Astrocyte of the hippocampus (primary cell): ENCODE measurements at regions not wholly inside any gene's neighbourhood (a gene's known extent, or its start where the extent isn't known, plus 50 kb on each side); places are given as distances from the start of the nearest gene placed in this dataset.
"Not testable (repeated sequence)": the region's sequence is repeated elsewhere in the genome, so short reads cannot be mapped to it uniquely, and the experiment has no call there.

Source experiments
- DNase-seq: peaks from one replicate; pipeline ENCODE4 v3.0.0; 2011; ENCODE audit warnings: low read depth, low spot score

DNA sequence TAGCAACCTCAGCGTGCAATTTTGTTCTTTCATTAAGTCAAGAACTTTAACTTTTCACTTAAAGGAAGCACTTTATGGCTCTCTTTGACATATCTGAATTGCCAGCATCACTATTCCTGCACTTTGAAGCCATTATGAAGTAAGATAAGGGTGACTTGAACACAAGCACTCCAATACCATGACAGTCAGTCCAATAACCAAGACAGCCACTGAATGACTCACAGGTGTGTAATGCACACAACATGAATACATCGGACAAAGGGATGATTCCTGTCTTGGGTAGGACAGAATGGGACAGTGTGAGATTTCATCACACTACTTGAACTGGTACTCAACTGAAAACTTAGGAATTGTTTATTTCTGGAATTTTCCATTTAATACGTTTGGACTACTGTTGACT, 233.7 kb upstream of the IPO5 start:
- DNase-seq: no peak

DNA sequence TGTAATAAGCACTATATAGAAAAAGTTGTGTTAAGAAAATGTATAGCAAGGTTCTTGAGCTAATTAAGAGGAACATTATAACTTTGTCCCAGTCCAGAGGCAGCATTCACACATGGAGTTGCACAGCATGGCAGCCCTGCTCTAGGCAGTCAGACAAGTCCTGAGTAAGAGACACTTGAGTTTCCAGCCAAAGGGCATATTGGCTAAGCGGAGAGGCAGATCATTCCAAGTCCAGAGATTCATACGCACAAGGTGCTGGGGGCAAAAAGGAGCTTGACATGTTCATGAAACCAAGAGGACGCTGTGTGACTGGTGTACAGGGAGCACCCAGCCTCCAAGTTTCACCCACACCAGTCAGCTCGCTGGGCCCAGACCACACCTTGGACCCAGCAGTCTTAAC, 232.6 kb upstream of the IPO5 start:
- DNase-seq: no peak

DNA sequence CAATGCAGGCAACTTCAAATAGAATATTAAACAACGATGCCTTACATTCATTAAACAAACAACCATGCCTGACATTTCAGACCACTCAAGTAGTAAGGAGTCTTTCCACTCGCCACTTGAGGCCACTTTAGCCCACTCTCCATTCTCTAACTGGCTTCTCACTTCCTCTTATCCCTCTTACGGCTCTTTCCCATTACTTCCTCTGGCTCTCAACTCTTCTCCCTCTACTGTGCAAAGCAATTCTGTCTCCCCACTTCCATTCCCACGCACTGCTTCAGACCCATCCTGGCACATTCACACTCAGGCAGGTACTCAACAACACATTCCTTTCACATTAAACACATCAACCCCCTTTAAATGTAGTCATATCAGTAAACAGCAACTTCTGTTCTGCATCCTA, 229.8 kb upstream of the IPO5 start:
- DNase-seq: peak; percentile 11

DNA sequence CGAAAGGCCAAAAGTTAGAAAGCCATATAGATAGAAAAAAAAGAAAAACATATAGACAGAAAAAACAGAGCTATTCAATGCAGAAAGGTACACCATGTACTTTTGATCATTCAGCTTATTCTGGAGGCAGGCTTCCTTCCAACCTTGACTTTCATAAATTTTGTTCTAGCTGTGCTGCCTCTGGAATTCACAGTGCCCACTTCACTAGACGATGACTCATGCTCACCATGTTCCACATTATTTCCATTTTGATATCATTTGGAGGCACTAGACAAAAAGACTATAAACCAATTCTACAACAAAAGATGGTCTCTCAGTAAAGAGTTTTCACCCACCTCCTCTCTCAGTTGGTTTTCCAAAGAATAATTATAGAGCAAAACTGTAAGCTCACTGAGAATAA, 229.0 kb upstream of the IPO5 start:
- peak; percentile 65 for DNase-seq

DNA sequence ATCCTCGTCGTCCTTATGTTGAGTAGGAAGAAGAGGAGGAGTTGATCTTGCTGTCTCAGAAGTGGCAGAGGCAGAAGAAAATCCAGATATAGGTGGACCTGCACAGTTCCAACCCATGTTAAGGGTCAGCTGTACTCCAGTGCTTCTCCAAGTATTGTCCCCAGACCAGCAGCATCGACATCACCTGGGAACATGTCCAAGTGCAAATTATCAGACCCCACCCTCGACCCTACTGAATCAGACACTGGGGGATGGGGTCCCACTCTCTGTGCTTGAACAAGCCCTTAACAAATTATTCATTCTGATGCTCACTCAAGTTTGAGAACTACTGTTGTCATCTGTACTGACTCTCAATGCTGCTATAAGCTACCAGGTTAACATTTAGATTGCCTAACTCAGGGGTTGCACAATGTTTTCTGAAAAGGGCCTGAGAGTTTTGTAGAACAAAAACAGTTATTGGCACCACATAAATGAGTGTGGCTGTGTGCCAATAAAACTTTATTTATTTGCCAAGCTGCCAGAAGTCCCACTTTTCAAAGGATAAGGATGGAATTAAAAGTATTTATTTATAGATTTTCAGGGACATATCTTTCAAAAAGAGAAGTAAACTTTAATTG, 226.7 kb upstream of the IPO5 start:
- peak; percentile 43 for DNase-seq

DNA sequence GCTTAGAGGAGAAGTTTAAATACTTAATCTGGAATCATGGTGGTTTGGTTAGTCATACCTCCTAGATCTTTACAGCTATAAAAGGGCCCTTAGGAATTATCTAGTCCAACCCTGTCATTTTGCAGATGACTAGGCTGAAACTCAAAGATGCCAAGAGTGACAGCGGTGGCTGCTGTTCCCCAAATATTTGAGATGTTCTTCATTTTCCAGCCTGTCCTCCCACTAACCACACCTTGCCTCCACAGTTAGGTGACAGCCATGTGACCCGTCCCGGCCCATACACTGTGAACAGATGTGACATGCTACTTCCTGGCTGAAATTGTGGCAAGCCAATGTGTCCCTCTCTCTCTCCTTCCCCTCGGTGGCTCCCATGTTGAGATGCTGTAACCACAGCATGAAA, 225.5 kb upstream of the IPO5 start:
- no peak for DNase-seq

DNA sequence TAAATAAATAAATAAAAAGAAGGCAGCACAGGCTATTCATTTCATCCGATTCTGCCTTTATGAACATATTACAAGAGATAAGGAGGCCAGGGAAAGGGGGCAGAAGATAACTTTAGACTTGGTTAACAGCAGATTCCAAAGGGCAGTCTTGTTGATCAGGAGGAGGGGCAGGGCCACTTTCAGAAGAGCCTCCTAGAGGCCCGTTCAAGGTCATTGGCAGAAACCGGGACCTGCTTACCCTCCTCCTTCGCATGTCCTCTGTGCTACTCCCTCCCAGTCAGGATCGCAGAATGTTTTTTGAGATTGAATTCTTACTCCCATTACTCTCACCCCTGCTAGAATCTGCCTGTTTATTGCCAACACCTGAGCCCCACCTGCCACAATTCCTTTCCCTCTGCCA, 217.0 kb upstream of the IPO5 start:
- no peak for DNase-seq

DNA sequence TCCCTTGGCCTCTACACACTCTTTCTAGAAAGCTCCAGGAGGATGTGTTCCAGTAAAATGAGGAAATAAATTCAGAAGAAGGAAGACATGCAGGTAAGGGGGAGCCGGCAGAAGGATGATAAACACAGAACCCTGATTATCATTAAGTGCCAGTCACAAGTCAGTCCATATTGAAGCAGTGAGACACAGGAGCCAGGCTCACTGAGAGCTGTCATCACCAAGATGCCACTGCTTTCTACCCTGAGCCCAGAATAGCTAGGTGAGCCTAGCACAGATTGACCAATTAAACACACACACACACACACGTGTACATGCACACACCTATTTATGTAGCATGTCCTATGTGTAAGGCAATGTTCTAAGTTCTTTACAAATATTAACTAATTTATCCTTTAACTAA, 211.4 kb upstream of the IPO5 start:
- DNase-seq: no peak

DNA sequence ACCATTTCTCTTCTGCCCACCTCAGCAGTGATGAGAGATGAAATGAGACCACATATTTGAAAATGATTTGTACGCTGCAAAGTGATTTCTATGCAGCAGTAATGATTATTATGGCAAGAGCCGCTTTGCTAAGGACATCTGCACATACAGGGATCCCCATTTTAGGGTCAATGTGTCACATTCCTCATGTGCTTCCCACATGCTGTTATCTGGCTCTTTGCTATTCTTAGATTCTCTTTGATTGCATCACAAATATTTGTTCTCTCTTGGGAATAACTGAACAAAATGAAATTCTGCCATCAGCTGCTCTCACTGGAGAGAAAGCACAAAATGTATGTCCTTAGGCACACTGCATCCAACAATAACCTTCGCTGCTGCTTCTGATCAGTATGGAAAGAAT, 209.5 kb upstream of the IPO5 start:
- no peak for DNase-seq

DNA sequence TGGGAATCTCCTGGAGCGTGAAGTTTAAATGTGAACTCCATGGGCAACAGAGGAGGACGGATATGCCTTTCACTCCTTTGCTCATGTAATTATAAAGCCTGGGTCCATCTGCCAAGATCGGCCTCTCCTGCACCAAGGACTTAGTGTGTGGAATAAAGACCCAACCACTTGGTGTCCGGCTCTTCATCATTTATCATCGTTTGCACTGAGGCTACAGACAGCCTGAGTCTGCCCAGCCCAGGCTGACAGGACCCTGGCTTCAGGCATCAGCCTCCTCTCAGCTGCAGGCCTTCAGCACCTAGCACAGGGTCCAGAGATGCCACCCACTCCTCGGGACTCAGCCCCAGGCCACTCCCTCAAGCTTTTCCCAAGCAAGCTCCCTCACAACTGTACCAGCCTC, 206.8 kb upstream of the IPO5 start:
- DNase-seq: no peak

DNA sequence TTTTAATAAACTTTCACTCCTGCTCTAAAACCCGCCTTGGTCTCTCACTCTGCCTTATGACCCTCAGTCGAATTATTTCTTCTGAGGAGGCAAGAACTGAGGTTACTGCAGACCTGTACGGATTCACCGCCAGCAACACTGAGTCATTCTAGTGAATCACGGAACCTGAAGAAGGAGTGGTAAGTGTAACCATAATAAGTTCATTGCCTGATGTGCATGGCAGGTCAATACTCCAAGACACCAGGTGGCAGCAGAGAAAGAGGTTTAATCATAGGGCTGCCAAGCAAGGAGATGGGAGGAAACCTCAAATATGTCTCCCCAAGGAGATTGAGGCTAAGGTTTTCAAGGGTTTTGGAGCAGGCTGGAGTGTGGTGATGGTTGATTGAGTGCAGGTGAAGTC, 204.3 kb upstream of the IPO5 start:
- DNase-seq: no peak

DNA sequence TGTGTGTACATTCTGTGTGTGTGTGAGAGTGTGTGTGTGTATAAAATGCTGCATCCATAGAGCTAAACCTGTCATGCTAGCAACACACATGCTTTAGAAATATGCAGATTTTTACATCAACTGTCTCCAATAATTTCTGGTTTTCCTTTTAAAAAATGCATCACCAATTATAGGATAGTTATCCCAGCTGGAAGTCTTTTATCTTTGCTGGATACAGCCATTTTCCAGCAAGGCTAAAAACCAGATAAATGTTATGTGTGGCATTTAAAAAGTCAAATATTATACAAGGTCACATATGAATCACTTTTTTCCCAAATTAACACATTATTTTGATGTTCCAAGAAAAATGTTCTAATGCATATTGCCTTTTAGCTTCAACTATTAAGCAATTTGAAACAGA, 202.0 kb upstream of the IPO5 start:
- no peak for DNase-seq

DNA sequence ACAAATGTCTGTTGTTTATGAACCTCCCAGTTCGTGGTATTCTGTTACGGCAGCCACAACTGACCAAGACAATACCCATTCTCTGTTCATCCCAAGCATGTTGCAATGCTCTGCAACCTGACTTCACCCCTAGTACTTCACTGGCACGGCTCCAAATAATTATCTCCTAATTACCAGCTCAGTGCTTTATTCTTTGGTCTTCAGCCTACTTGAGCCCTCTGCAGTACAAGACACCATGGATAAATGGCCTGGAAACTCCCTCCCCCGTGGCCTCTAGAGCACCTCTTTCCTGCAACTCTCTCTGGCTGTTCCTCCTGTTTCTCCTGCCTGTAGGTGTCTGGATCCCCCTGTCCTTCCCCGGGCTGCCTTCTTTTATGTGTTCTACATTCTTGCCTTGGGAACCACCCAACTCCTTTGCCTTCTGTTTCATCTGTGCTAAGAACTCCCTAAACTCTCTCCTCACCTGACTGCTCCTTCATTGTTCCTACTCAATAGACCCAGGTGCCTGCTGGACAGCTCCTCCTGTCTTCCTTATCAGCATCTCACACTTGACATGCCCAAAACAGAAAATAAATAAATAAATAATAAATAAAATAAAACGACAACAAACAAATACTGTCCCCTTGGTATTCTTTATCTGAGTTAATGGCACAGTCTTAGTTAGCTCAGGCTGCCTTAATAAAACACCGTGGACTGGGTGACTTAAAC, 200.4 kb upstream of the IPO5 start:
- DNase-seq: no peak

DNA sequence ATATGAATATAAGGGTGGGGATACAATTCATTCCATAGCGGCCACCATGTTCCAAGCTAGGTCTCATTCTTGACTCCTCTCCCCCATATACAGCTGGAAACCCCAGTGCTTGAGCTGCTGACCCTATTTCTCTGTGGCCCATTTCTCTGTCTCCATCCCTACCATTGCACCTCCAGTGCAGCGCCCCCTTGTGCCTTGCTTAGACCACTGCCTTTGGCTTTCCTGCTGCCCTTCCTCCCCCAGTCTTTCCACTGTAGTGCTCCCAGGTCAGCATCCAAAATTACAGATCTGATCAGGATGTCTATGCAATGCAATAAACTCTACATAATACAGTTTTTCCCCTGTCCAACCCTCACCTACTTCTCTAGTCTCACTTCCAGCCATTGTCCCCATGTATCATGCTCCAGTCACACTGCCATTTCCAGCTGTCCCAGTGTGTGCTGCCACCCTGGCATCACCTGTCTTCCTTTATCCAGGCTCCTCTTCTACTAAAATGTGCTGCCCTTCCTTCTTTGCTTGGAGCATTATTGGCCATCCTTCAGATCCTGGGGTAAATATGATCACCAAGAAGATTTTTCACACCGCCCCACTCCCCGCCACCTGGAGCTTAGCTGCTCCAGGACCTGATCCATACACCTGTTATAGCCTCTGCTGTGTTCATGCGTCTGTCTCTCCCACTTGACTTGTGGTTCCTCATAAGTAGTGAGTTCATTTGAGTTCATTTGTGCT, 199.4 kb upstream of the IPO5 start:
- no peak for DNase-seq

DNA sequence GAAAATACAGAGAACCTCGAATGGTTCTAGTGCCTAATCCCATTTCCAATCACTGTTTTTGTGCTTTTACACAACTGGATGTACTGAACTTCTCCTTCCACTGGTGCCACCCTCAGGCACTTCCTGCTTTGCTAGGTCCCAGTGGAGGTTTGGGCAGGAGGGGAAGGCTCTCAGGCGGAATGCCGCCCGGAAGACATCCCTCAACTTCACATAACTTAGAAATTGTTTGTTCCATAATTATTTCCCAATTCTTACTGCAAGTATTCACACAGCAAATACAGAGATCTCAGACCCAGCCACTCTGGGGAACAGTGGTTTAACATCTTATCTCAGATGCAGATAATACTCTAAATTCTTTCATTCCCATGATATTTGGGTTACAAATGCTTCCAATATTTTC, 195.7 kb upstream of the IPO5 start:
- no peak for DNase-seq

DNA sequence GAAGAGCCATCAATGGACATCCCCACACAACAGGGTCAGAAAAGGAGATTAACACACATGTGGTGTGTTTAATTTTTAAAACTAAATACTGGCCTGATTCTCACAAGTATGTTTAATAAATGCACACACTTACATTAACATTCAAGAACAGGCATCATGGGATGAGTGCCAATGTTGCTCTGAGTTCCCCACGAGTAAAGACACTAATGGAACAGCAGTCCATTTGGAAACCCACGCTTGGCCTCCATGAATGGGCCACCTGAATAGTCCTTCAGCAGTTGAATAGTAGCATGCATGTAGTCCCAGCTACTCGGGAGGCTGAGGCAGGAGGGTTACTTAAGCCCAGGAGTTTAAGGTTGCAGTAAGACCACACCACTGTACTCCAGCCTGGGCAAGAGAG, 195.2 kb upstream of the IPO5 start:
- no peak for DNase-seq

DNA sequence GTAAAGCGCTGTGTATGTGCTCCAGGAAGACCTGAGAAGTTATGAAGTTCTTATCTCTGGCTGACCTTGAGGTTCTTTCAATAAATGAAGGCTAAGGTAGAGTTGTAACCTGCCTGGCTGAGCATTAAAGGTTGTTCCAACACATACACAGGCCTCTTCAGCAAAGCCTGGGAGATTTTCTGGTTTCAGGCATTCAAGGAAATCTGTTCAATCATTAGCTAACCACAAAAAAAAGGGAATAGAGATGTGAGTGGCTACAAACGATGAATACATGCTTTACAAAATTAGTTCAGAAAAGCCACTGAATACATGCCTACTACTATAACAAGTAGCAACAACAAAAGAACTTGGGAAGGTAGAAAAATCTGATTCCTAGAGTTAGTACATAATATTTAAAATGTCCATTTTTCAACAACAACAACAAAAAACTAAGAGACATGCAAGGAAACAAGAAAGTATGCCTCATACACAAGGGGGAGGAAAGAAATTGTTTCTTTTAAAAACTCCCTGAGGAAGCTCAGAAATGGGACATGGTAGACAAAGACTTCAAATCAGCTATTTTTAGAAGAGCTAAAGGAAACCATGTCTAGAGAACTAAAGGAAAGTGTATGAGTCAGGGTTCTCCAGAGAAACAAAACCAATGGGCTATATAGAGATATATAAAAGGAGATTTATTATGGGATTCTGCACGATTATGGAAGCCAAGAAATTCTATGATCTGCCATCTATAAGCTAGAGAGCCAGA, 191.5 kb upstream of the IPO5 start:
- no peak for DNase-seq

DNA sequence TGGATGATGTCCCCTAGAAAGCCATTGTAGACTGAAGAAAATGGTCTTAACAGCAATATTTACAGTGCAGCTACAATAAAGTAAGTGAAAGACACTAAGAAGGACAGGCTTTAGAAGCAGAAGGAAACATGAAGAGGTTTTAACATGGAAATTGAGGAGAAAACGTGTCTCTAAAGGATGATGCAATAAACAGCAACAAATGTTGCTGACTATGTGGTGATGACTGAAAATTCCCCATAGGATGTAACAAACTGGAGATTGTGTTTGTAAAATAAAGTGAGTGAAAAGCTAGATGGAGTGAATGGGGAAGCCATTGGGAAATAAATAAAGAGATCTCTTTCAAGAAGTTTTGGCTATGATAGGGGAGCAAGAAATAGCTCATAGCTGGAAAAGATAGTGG, 186.7 kb upstream of the IPO5 start:
- DNase-seq: no peak

DNA sequence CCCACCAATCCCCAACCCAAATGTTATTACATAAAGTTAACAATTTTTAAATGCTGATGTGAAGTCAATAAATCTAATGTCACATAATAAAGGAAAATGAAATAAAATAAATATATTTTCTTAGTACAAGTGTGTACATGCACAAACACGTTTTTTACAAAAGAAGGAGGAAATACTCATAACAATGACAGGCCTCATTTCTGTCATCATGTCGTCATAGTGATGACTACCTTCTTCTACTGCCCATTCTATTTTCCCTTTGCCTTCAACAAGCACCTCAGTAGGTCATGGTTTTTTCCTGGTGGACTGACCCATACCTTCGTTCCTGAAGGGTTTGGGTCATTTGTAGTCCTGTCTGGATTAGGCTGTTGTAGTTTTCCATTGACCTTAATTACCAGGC, 185.3 kb upstream of the IPO5 start:
- no peak for DNase-seq

DNA sequence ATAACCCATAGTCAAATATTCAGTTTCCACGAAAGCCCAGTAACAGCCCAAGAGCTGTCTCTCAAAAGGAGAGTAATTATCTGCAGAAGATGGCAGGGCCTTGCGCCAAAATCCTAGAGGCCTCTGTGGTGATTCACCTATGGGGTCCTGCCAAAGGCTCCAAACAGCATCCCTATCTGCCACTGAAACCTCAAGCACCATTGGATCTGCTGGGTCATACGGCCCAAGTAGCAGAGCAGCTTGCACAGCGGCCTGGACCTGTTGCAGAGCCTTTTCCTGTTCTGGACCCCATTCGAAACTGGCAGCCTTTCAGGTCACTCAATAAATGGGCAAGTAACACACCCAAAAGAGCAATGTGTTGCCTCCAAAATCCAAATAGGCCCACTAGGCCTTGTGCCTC, 183.2 kb upstream of the IPO5 start:
- not testable (repeated sequence) for DNase-seq

DNA sequence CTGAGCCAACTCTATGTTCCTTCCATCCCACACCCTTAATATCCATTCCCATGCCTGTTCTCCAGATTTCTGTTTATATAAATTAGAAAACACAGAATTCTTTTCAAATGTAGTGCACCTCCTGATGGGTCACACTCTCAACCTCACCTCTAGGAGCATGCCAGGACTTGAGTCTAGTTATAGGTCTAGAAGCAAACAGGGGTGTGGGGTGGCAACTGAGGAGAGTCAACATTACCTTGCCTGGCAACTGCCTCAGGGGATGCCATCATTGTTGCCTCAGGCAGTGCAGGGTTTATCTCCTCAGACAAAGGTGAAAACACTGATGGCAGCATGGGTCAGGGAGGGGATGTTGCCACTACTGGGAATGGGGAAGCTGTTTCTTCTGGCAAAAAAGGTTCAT, 181.0 kb upstream of the IPO5 start:
- DNase-seq: not testable (repeated sequence)

DNA sequence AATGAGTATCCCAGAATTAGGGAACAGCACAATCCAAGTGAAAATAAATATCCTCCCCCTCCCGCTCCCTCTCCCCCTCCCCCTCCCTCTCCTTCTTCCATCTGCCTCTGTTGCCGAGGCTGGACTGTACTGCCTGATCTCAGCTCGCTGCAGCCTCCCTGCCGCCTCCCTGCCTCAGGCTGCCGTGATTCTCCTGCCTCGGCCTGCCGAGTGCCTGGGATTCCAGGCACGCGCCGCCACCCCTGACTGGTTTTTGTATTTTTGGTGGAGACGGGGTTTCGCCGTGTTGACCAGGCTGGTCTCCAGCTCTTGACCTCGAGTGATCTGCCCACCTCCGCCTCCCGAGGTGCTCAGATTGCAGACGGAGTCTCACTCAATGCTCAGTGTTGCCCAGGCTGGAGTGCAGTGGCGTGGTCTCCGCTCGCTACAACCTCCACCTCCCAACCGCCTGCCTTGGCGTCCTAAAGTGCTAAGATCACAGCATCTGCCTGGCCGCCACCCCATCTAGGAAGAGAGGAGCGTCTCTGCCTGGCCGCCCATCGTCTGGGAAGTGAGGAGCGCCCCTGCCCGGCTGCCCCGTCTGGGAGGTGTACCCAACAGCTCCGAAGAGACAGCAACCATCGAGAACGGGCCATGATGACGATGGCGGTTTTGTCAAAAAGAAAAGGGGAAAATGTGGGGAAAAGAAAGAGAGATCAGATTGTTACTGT, 178.9 kb upstream of the IPO5 start:
- not testable (repeated sequence) for DNase-seq
